Activated T-cell treated with anti-CD3 and anti-CD28 coated beads, Interleukin-2, amount 50 U/mL, for 1 hour (primary cell): ENCODE measurements at regions not wholly inside any gene's neighbourhood (a gene's known extent, or its start where the extent isn't known, plus 50 kb on each side); places are given as distances from the start of the nearest gene placed in this dataset.

ENCODE experiments used
- DNase-seq: peaks from one replicate; pipeline ENCODE4 v3.0.0-alpha.2; 2020

DNA sequence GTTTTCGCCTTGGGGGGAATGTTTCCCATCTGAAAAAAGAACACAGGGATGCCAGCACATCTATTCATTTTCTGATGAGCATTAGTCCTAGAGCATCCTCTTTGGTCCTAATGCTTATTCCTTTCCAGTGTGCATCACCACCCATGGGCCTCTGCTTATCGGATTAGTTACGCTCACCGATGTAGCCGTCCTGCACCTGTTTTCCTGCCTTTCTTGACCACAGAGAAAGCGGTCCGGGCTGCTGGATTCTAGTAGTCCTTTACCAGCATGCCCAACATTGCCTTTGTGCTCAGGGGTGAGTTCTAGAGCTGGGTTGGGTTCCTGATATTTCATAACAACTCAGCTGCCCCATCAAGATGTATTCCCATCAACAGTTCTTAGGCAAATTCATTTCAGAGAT lies 2084.5 kb upstream of the C9orf72 start:
- DNase-seq: no peak

DNA sequence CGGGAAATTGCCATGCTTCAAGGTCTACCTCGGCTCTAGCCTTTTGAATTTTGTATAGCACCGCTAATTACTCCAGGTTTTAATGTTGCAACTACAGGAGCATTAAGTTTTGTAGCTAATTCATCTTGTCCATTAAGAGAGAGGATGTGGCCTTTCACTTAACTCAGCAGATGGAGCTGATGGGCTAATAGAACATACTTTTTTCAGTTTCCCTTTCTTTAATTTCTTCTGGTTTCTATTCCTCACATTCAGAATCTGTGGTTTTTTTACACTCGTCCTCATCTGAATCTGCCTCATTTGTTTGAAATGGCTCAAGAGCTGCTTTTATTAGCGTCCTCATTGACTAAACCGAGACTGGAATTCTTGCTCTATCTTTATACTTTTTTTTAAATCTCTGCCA lies 2085.7 kb upstream of the C9orf72 start:
- no peak for DNase-seq

DNA sequence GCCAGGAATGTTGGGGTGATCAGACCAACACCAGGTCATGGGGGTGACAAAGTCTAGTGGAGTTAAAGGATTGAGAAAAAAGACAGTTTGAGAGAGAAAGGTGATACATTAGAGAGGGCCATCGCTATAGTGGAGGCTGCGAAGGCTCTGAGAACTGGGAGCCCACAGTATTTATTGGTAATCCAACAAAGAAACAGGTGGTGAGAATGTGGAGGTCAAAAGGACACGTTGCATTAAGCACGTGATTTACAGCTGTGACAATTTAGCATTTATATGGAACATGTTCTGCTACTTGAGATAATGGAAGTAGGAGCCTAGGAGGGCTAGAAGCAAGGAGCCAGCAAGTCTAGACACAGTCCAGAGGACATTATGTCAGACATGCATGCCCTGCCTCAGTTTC lies 2086.5 kb upstream of the C9orf72 start:
- no peak for DNase-seq

DNA sequence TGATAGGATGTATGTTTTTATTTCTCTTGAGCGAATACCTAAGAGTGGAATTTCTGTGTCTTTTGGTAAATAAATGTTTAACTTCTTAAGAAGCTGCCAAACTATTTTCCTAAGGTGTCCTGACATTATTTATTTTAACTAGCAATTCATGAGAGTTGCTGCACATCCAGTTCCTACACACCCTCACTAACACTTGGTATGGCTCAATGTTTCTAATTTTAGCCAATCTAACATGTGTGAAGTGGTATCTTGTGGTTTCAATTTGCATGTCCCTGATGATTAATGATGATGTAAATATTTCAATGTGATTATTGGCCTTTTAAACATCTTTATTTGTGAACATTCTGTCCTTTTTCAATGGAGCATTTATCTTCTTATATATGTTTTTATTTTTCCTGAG lies 2095.5 kb upstream of the C9orf72 start:
- no peak for DNase-seq

DNA sequence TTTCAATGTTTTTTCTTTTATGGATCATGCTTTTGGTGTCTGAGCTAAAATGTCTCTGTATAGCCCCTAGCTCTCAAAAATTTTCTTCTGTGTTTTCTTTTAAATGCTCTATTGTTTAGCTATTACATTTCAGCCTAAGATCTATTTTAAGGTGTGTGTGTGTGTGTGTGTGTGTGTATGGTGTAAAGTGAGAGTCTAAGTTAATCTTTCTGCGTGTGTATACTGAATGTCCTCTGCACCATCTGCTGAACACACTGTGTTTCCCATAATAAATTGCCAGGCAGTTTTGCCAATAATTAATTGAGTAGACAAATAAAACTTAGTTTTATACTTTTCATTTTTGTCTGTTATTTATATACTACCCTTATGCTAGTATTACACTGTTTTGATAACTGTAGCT lies 2096.3 kb upstream of the C9orf72 start:
- DNase-seq: no peak

DNA sequence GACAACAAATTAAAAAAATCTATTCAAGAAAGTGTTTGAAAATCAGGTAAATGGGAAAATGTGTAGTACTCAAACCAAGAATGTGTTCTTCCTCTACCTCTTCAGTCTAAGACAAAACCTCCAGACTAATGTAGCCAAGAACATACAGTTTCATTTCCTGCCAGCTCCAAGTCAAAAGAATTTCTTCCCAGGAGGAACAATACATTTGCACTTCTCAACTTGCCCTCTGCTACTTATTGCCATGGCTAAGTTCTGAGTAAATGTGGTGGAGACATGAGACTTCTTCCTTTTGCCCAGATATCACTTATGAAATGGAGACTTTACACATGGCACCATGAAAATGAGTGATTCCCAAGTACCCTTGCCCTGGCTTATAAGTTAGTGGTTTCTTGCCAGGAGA lies 2112.2 kb upstream of the C9orf72 start:
- DNase-seq: no peak

DNA sequence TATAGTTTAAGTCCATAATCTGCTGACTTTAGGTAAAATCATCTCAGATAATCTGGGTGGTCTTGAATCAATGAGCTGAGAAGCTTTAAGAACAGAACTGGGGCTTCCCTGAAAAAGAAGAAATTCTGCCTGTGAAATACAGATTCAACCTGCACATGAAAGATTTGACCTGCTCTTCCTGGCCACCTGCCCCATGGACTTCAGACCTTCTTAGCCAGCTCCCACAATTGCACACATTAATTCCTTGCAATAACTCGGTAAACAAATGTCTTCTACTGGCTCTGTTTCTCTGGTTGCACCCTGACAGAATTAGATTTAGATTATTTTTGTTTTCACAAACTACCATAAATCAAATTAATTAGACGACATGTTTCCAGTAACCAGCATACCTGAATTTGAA lies 2117.9 kb upstream of the C9orf72 start:
- DNase-seq: no peak

DNA sequence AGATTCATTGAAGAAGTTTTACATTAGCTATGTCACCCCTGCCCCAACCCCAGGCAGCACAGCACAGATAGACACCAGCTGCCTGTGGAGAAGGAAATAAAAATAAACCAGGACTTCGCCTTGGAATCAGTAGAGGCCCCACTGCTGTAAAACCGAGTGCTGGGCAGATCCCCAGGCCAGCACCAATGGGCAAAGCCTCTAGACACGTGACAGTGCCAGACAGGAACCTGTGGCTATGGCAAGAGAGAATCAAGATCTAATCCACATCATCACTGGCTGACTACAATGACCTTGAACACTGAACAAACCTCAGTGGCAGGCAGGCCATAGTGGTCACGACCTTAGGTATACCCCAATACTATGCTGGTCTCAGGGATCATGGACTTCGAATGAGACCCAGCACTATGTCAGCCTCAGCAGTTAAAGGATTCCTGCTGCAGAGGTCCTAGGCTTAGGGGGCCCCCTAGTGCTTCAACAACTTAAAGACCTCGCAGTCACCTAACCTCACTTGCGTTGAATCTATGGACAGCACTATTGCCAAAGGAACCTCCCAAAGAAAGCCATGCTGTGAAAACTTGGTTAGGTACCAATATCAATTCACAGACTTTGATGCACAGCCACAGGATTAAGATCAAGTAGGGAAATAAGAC lies 2118.6 kb upstream of the C9orf72 start:
- DNase-seq: no peak

DNA sequence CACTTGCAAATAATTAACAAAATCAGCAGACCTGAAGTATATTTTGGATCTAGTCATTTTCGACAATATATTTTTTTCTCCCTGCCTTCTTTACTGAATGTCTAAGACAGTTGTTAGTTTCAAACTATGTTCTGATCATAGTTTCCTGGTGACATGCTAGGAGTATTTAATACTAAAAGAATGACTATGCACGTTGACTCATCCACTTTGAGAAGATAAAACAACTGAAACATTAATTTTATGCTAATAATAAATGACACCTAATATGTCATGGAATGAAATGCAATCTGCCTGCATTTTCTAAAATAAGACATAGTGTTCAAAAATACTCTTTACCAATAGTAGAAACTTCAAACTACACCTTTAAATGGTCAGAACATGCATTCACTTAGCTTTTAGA lies 2123.7 kb upstream of the C9orf72 start:
- no peak for DNase-seq

DNA sequence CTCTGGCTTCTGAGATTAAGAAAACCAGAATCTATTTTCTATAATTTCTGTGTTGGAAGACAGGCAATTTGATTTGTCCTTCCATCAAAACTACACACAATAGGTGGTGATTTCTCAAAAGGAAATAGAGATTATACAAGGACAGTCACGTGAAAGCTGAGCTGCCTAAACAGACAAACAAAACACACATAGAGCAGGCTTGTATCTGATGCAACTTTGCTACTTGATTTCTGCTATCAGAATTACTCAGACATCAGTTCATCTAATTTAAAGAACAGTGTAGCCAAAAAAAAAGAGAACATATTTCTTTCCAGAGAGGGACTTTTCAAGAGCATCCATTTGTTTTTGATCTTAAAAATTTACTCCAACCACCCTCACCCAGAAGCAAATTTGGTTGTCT lies 2128.3 kb upstream of the C9orf72 start:
- DNase-seq: no peak

DNA sequence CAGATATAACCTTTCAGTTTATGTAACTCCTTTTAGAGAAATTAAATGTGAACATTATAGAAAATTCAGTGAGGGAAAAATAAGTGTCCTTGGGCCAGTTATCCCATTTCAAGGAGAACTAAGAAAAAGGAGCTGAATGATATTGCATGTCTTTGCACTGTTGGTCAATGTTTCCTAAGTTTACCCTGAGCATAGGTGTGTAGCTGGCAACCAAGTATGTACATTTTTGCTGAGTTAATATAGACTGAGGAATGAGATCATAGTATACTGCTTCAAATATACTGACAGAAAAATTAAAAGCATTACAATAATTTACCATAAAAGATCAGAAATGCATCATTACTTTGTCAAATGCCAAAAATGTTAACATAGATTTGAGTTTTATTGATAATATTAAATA lies 2128.7 kb upstream of the C9orf72 start:
- DNase-seq: no peak

DNA sequence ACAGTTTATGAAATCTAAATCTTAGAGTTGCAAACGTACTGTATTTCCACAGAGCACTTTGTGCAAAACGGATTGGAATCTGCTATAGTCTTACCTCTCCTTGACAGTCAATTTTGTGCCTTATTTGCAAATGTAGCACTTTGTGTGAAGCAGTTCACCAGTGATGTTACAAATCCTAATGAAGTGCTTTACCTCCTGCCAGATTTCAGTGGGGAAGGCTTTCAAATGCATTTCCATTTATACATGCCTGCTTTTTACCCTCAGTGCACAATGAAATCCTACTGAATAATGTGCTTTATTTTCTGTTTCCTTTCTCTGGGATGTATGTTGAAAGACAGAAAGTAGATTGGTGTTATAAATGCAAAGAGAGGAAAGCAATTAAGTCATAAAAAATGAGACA lies 2141.6 kb upstream of the C9orf72 start:
- DNase-seq: no peak

DNA sequence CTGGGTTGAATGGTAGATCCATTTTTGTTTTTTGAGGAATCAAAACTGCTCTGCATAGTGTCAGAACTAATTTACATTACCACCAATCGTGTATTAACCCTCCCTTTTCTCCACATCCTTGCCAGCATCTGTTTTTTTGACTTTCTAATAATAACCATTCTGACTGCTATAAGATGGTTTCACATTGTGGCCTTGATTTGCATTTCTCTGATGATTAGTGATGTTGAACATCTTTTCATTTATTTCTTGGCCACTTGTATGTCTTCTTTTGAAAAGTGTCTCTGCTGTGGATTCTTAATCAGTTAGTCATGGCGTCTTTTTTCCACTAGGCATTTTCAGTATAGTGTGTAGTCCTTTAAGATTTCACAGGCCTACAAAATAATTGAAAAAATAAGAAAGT lies 2144.3 kb upstream of the C9orf72 start:
- DNase-seq: no peak

DNA sequence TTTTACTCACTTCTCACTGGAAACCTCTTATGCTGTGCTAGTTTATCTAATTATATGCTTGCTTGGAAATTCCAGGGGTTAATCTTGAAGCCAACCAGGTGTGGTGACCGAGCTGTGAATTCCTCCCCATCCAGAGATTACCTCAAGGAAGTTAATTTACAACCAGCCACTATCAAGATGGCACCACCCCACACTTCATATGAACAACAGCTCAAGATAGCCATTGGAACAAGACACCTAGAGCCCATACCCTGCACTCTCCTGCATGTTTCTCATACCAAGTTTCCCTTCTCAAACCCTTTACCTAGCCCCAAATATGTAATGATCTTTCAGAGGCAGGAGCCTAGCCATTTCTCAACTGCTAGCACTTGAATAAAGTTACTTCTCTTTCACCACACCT lies 2156.9 kb upstream of the C9orf72 start:
- no peak for DNase-seq

DNA sequence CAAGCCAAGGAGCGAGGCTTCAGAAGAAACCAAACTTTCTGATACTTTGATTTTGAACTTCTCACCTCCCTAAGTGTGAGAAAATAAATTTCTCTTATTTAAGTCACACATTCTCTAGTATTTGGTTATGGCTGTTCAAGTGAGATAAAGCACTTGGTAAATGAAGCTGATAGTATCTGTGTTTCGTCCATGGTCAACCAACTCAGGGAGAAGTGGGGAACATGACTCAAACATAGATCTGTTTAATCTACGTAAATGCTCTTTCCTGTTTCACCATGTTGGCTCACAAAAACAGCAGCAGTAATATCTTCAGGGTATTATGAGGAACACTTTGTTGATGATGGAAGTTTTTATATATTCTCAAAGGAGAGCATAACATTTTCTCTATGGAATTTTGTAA lies 2167.2 kb upstream of the C9orf72 start:
- no peak for DNase-seq

DNA sequence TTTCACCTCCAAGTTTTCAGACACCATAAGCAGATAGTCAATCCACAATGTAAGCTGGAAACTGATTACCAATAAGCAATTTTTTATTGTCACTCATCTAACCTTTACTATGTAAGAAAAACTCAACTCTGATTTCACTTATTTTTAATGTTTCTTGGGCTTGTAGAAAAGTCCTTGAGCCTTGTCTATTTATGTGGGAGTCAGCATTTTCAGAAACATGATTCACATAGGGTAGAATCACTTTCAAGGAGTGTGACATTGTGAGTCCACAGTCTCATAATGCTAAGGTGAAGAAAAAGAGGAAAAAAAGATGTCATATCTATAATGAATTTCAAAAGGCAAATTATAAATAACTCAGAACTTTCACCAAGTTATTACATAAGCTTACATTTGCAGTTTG lies 2167.9 kb upstream of the C9orf72 start:
- no peak for DNase-seq

DNA sequence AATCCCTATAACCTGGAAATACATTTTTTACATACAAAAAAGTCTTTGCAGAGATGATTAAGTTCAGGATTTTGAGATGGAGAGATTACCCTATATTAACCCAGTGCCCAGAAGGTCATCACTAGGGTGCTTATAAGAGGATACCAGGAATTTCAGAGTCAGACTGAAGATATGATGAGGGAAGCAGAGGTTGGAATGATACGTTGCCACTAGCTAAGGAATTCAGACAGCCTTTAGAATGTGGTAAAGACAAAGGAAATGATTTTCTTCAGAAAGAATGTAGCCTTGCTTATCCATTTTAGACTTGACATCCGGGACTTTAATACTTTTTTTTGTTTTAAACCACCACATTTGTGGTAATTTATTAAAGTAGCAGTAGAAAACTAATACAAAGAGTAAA lies 2176.8 kb upstream of the C9orf72 start:
- no peak for DNase-seq

DNA sequence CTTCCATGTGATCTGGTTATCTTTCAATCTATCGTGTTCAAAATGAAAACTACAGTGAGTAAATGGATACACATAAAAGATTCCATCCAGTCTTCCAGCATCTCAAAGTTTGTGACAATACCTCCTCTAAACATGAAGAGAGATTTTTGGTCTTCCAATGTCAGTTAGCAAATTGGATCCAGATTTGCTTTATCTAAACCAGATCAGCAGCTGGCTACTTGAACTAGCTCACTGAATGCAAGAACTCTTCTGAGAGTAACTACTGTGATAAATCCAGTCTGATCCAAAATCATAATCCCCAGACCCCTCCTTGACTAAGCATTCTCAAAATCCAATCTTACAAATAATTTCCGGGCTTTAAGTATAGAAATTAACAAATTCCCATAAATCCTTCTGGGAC lies 2177.9 kb upstream of the C9orf72 start:
- DNase-seq: no peak

DNA sequence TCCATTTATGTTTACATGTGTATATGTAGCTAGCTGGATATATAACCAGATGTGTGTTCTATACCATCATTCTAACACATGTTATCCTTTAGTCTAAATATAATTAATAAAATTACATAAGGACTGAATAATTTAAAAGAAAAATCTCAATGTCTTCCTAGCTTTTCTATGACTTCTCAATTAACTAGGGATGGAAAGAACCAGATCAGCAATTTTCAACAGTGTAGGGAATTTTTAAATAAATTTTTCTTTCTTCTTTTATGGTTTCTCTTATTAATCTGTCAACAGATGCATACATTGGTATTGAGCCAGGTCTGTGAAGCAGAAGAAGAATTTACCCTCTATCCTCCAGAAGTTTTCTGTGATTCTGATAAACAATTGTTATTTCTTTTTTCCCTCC lies 2180.4 kb upstream of the C9orf72 start:
- no peak for DNase-seq

DNA sequence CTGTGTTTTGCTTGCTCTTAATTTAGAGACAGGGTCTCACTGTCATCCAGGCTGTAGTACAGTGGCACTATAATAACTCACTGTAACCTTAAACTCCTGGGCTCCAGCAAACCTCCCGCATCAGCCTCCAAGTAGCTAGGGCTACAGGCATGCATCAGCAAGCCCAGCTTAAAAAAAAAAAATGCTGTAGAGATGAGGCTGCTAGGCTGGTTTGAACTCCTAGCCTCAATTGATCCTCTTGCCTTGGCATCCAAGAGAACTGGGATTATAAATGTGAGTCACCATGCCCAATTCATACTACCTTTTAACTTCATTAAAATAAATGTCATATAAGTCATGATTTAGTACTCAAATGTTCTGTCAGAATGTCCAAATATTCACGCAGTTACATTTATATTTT lies 2195.7 kb upstream of the C9orf72 start:
- DNase-seq: no peak

DNA sequence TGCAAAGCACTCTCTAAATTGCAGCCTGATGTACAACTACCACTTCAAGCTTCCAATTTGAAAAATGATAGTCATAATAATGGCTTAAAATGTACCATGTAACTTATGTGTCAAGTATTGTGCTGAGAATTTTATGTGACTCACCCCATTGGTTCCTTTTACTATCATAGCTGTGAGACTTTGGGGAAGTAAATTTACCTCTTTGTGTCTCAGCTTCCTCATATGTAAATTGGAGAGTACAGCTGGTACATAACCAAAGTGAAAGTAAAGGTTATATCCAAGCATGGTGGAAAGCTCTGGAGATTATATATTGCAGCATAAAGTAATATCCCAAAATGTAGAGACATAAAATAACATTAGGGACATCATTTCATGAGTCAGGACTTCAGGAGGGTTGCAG lies 2200.4 kb upstream of the C9orf72 start:
- DNase-seq: no peak

DNA sequence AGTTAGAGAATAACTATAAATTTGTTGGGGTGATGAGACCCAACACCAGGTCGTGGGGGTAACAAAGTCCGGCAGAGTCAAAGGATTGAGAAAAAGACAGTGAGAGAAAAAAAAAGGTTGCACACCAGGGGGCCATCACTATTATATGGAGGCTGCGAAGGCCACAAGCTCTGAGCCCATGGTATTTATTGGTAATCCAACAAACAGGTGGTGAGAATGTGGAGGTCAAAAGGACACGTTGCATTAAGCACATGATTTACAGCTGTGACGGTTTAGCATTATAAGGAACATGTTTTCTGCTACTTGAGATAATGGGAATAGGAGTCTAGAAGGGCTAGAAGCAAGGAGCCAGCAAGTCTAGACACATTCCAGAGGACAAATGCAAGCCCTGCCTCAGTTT lies 2202.2 kb upstream of the C9orf72 start:
- no peak for DNase-seq

DNA sequence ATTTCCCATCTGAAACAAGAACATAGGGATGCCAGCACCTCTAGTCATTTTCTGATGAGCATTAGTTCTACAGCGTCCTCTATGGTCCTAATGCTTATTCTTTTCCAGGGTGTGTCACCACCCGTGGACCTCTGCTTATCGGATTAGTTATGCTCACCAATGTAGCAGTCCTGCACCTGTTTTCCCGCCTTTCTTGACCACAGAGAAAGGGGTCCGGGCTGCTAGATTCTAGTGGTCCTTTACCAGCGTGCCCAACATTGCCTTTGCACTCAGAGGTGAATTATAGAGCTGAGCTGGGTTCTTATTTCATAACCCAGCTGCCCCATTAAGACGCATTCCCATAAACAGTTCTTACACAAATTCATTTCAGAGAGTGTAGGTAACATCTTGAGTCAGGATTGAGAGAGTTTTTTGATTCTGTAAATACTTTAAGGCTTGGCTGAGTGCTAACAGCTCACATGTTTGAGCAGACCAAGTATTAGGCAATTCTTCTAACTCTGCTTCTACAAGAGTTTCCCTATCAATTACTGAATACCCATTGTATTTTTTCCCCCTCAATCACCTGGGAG lies 2205.1 kb upstream of the C9orf72 start:
- no peak for DNase-seq

DNA sequence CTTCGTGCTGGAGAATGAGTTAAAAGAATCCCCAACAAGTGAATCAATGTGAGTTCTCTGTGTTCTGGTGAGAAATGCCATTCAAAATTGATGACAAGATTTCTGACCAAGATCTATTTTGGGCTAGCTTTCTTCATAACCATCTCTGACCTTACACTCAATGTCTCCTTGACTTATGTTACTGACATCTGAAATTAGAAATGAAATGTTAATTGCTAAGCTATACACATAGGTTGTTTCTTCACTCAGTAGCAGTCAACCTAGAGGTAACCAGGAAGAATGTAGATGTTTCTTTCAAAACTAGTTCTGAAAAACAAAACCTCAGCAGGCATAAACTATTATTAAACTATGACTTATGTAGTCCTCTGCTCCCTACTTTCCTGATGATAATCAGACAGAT lies 2220.7 kb upstream of the C9orf72 start:
- no peak for DNase-seq

DNA sequence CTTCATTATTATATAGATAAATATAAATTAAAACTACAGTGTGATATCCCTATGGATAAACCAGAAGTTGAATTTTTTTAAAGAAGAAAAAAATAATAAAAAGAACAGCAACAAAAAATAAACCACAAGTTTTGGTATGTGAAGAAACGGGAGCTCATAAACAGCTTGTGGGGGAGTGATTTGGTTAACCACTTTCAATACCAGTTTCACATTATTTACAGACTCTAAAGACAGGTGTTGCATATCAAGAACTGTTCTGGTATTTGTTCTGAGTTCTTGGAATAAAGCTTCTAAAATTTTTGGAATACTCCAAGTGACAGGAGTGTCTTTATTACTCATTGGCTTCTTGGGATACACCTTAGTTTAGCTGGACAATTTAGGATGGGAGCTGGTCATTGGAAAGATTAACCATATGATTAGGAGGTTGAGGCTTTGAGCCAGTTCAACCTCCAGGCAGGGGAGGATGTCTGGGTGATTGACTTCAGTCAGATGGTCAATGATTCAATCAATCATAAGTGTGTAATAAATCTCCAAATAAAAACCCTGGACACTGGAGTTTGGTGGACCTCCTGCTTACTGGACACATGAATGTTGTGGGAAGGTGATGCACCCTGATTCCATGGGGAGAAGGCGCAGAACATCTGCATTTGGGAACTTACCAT lies 2223.1 kb upstream of the C9orf72 start:
- no peak for DNase-seq
